ENCODE measurements at regions not wholly inside any gene's neighbourhood (a gene's known extent, or its start where the extent isn't known, plus 50 kb on each side); places are given as distances from the start of the nearest gene placed in this dataset.

DNA sequence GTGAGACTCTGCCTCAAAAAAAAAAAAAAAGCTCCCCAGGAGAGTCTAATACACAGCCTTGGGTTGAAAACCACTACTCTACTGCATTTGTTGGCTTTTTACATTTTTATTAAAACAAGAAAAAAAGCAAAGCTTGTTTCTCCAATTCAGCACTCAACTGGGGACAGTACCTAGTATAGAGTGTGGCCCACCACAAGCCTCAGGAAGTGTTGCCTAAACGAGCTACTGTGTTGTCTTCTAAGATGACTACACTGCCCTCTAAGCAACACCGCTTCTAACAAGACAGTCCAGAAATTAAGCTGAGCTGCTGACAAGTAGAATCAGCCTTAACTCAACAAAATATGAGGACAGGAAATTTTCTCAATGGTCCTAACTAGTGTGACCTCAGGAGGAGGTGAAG lies 522.2 kb downstream of the FGF9 start:
- H3K27ac ChIP-seq (ENCODE audit: low read length): no peak overlapping the region
- H3K4me3 ChIP-seq (ENCODE audit: low read depth in 2 of 2, low read length in 2 of 2): no peak overlapping the region
- ATAC-seq (no peak), DNase-seq (ENCODE audit: low read depth, low spot score) (no peak)
- BruUV-seq (replicated peaks): no TSS peak
- TF ChIP-seq, protein P1, sequence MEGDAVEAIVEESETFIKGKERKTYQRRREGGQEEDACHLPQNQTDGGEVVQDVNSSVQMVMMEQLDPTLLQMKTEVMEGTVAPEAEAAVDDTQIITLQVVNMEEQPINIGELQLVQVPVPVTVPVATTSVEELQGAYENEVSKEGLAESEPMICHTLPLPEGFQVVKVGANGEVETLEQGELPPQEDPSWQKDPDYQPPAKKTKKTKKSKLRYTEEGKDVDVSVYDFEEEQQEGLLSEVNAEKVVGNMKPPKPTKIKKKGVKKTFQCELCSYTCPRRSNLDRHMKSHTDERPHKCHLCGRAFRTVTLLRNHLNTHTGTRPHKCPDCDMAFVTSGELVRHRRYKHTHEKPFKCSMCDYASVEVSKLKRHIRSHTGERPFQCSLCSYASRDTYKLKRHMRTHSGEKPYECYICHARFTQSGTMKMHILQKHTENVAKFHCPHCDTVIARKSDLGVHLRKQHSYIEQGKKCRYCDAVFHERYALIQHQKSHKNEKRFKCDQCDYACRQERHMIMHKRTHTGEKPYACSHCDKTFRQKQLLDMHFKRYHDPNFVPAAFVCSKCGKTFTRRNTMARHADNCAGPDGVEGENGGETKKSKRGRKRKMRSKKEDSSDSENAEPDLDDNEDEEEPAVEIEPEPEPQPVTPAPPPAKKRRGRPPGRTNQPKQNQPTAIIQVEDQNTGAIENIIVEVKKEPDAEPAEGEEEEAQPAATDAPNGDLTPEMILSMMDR (IDR thresholded peaks at IDR 0.05): no peak
- no peak for TF ChIP-seq SIN3A (IDR thresholded peaks at IDR 0.05; ENCODE audit: borderline replicate concordance, insufficient read depth, low read depth, low read length)
- no peak for TF ChIP-seq POLR2AphosphoS5 (IDR thresholded peaks at IDR 0.05; ENCODE audit: low read depth, low read length)
- TF ChIP-seq, protein P2, sequence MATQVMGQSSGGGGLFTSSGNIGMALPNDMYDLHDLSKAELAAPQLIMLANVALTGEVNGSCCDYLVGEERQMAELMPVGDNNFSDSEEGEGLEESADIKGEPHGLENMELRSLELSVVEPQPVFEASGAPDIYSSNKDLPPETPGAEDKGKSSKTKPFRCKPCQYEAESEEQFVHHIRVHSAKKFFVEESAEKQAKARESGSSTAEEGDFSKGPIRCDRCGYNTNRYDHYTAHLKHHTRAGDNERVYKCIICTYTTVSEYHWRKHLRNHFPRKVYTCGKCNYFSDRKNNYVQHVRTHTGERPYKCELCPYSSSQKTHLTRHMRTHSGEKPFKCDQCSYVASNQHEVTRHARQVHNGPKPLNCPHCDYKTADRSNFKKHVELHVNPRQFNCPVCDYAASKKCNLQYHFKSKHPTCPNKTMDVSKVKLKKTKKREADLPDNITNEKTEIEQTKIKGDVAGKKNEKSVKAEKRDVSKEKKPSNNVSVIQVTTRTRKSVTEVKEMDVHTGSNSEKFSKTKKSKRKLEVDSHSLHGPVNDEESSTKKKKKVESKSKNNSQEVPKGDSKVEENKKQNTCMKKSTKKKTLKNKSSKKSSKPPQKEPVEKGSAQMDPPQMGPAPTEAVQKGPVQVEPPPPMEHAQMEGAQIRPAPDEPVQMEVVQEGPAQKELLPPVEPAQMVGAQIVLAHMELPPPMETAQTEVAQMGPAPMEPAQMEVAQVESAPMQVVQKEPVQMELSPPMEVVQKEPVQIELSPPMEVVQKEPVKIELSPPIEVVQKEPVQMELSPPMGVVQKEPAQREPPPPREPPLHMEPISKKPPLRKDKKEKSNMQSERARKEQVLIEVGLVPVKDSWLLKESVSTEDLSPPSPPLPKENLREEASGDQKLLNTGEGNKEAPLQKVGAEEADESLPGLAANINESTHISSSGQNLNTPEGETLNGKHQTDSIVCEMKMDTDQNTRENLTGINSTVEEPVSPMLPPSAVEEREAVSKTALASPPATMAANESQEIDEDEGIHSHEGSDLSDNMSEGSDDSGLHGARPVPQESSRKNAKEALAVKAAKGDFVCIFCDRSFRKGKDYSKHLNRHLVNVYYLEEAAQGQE (IDR thresholded peaks at IDR 0.05; ENCODE audit: insufficient read depth in 1 of 2, low read depth in 2 of 2, low read length in 1 of 2): no peak
- TF ChIP-seq TCF7L2 (IDR thresholded peaks at IDR 0.05; ENCODE audit: low read depth, low read length): no peak
- POLR2A ChIA-PET: no interaction called here
- H3K9me3 ChIP-seq (ENCODE audit: control insufficient read depth, insufficient read depth, low read depth, low read length): no peaks in the 10 kb centered on the region
- in situ Hi-C loops (cut with HindIII; ENCODE audit: low pct_unique_long_range_greater_than_20kb, low sequenced_read_pairs): no loop called here
- H3K4me1 ChIP-seq (ENCODE audit: control insufficient read depth, insufficient read depth, low read length): no peaks in the 10 kb centered on the region
- H3K27me3 ChIP-seq (ENCODE audit: control insufficient read depth, insufficient read depth, low read length): no peaks in the 10 kb centered on the region
- CTCF ChIA-PET: interaction anchor here (0.6 kb wide), 1 partner anchor 559 kb away, joined by 3 read pairs; no protein-coding TSS in a partner anchor
- intact Hi-C loops (cut with micrococcal nuclease; ENCODE audit: unreplicated experiment): no loop called here
- H3K36me3 ChIP-seq (ENCODE audit: control insufficient read depth, insufficient read depth, low read length): no peaks in the 10 kb centered on the region

DNA sequence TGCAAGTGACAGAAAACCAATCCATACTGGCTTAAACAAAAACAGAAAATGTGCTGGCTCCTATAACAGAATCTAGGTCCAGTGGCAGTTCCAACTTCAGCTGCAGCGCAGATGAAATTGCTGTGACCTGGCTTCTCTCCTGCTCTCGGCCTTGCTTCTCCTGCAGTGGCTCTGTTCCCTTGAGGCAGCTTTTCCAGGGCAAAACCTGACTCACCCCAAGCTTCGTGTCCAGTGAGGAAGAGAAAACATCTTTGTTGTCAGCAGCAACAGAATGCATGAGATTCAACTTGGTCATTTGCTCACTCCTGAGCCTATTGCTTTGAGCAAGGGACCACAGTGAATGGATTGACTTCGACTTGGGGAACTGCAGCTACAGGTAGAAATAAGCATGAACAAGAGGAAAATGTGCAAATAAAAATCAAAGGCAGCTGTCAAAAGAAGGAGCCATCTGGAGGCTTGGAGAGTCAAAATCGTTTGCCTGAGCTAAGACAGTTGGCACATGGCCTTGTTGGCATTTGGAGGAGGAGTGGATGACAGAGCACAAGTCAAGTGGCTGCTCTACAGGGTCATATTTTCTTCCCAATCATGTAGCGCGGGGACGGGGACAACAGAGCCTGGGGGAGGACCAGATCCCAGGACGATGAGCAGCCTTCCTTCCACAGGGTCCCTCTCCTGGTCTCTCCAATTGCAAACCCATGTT lies 523.4 kb downstream of the FGF9 start:
- CTCF ChIA-PET: no interaction called here
- H3K36me3 ChIP-seq (ENCODE audit: control insufficient read depth, insufficient read depth, low read length): no peaks in the 10 kb centered on the region
- H3K4me3 ChIP-seq (ENCODE audit: low read depth in 2 of 2, low read length in 2 of 2): no peak overlapping the region
- H3K27me3 ChIP-seq (ENCODE audit: control insufficient read depth, insufficient read depth, low read length): no peaks in the 10 kb centered on the region
- in situ Hi-C loops (cut with HindIII; ENCODE audit: low pct_unique_long_range_greater_than_20kb, low sequenced_read_pairs) (no loop called here), intact Hi-C loops (cut with micrococcal nuclease; ENCODE audit: unreplicated experiment) (no loop called here)
- no TSS peak for BruUV-seq (replicated peaks)
- no peak overlapping the region for H3K27ac ChIP-seq (ENCODE audit: low read length)
- H3K4me1 ChIP-seq (ENCODE audit: control insufficient read depth, insufficient read depth, low read length): no peaks in the 10 kb centered on the region
- DNase-seq (ENCODE audit: low read depth, low spot score): no peak
- no peak for TF ChIP-seq TCF7L2 (IDR thresholded peaks at IDR 0.05; ENCODE audit: low read depth, low read length)
- no peaks in the 10 kb centered on the region for H3K9me3 ChIP-seq (ENCODE audit: control insufficient read depth, insufficient read depth, low read depth, low read length)
- POLR2A ChIA-PET: no interaction called here
- no peak for ATAC-seq

DNA sequence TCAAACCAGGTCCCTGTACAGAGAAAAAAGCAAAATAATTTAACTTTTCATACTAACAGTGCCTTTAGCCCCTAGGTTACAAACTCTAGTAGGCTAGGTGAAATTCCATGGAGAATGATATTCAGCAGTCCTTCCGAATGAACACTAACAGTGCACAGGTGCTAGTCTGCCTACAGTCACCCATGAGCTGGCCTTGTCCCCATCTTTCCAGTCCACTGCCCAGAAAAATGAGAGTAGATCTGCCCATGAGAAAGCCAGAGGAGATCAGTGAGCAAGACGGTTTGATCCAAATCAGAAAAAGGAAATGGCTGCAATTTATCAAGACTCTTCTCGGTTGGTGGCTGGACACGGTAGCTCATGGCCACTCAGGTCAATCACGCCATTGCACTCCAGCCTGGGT lies 524.9 kb downstream of the FGF9 start:
- Histone ChIP-seq H3K27me3 (ENCODE audit: control insufficient read depth, insufficient read depth, low read length) (no peaks in the 10 kb centered on the region), H3K4me3 (ENCODE audit: low read depth in 2 of 2, low read length in 2 of 2) (no peak overlapping the region), H3K4me1 (ENCODE audit: control insufficient read depth, insufficient read depth, low read length) (no peaks in the 10 kb centered on the region), H3K27ac (ENCODE audit: low read length) (no peak overlapping the region), H3K36me3 (ENCODE audit: control insufficient read depth, insufficient read depth, low read length) (no peaks in the 10 kb centered on the region), H3K9me3 (ENCODE audit: control insufficient read depth, insufficient read depth, low read depth, low read length) (no peaks in the 10 kb centered on the region)
- intact Hi-C loops (cut with micrococcal nuclease; ENCODE audit: unreplicated experiment) (no loop called here), in situ Hi-C loops (cut with HindIII; ENCODE audit: low pct_unique_long_range_greater_than_20kb, low sequenced_read_pairs) (no loop called here)
- DNase-seq (ENCODE audit: low read depth, low spot score): no peak
- ChIA-PET CTCF (no interaction called here), POLR2A (no interaction called here)
- TF ChIP-seq, protein P1 (IDR thresholded peaks at IDR 0.05): no peak
- no peak for TF ChIP-seq TCF7L2 (IDR thresholded peaks at IDR 0.05; ENCODE audit: low read depth, low read length)
- TF ChIP-seq SIN3A (IDR thresholded peaks at IDR 0.05; ENCODE audit: borderline replicate concordance, insufficient read depth, low read depth, low read length): no peak
- no peak for ATAC-seq
- BruUV-seq (replicated peaks): no TSS peak
